PC-9 (cell line): ENCODE measurements at regions not wholly inside any gene's neighbourhood (a gene's known extent, or its start where the extent isn't known, plus 50 kb on each side); places are given as distances from the start of the nearest gene placed in this dataset.

ENCODE experiments used
- BruUV-seq: library from RNA; stranded (reverse); fragments of 400-500 nt; replicated peaks from 2 replicates; lab custom pipeline; 2021; lab: Mats Ljungman, UMichigan
- CTCF ChIA-PET: fragments of 300-600 bp; sonication (Branson Sonifier 250); formaldehyde crosslinking; loops from one replicate; lab custom pipeline; 2022; ENCODE audit warnings: antibody characterized with exemption; lab: Charles Lee
- POLR2A ChIA-PET: fragments of 300-600 bp; sonication (Branson Sonifier 250); formaldehyde crosslinking; loops from one replicate; lab custom pipeline; 2022; ENCODE audit warnings: antibody characterized with exemption; ENCODE audit not compliant: unreplicated experiment; lab: Charles Lee
- DNase-seq, 2 experiments: peaks; one replicate each; pipeline versions ENCODE4 v3.0.0 to v3.0.0-alpha.2; 2015 to 2022; ENCODE audit warnings: mixed read lengths in 1 of 2
- H2AFZ ChIP-seq: fragments of 200-600 bp; sonication (generic); 2 replicates; pipeline ENCODE4 v1.8.1; 2017; ENCODE audit warnings: antibody characterized with exemption
- H3F3A ChIP-seq: fragments of 200-600 bp; sonication (generic); 2 replicates; pipeline ENCODE4 v1.8.1; 2017; ENCODE audit warnings: antibody characterized with exemption, mild to moderate bottlenecking, low read depth; ENCODE audit not compliant: insufficient read depth
- H3K27ac ChIP-seq: fragments of 200-600 bp; sonication (generic); 2 replicates; pipeline ENCODE4 v1.6.1; 2016; ENCODE audit warnings: mixed run types
- H3K27me3 ChIP-seq: fragments of 200-600 bp; sonication (generic); 2 replicates; pipeline ENCODE4 v1.6.1; 2016; ENCODE audit warnings: low read depth, mixed run types; ENCODE audit not compliant: insufficient read depth
- H3K36me3 ChIP-seq: fragments of 200-600 bp; sonication (generic); 2 replicates; pipeline ENCODE4 v1.6.1; 2016; ENCODE audit warnings: low read depth, mixed run types
- H3K4me1 ChIP-seq: fragments of 200-600 bp; sonication (generic); replicated peaks from 2 replicates; pipeline ENCODE4 v1.6.1; 2016; ENCODE audit warnings: mixed run types; ENCODE audit not compliant: insufficient read depth
- H3K4me2 ChIP-seq: fragments of 200-600 bp; sonication (generic); 2 replicates; pipeline ENCODE4 v1.6.1; 2017; ENCODE audit warnings: mixed run types
- H3K4me3 ChIP-seq: fragments of 200-600 bp; sonication (generic); 2 replicates; pipeline ENCODE4 v1.6.1; 2016; ENCODE audit warnings: mixed run types
- H3K79me2 ChIP-seq: fragments of 200-600 bp; sonication (generic); 2 replicates; pipeline ENCODE4 v1.6.1; 2017; ENCODE audit warnings: low read depth, mixed run types
- H3K9me2 ChIP-seq: fragments of 200-600 bp; sonication (generic); 2 replicates; pipeline ENCODE4 v1.8.1; 2017; ENCODE audit warnings: mild to moderate bottlenecking; ENCODE audit not compliant: insufficient read depth
- H3K9me3 ChIP-seq: fragments of 200-600 bp; sonication (generic); 2 replicates; pipeline ENCODE4 v1.8.1; 2016; ENCODE audit warnings: low read depth; ENCODE audit not compliant: insufficient read depth
- H4K20me1 ChIP-seq: fragments of 200-600 bp; sonication (generic); 2 replicates; pipeline ENCODE4 v1.8.1; 2017; ENCODE audit not compliant: insufficient read depth
- CTCF ChIP-seq: fragments of 200-600 bp; sonication (generic); conservative IDR thresholded peaks from 2 replicates; pipeline ENCODE4 v1.6.1; 2017; ENCODE audit warnings: mixed run types, antibody characterized with exemption, mild to moderate bottlenecking, moderate library complexity
- EZH2 ChIP-seq: fragments of 200-600 bp; sonication (generic); IDR thresholded peaks from 2 replicates; pipeline ENCODE4 v1.8.0; 2017; ENCODE audit warnings: antibody characterized with exemption, low read depth
- intact Hi-C: fragments of 100-400 bp; cut with micrococcal nuclease; formaldehyde crosslinking; loops from one replicate; pipeline ENCODE4 v1.10.0; 2022; ENCODE audit not compliant: unreplicated experiment

- no peak overlapping the region for H3K4me2 ChIP-seq
- H3K4me1 ChIP-seq = no peaks in the 10 kb centered on the region
- no peaks in the 10 kb centered on the region for H4K20me1 ChIP-seq
- peaks cover 50% of the 10 kb centered on the region for H3K27me3 ChIP-seq
- no peaks in the 10 kb centered on the region for H3K9me3 ChIP-seq
- no peak overlapping the region for H2AFZ ChIP-seq
- no peak overlapping the region for H3K4me3 ChIP-seq
- no peak for DNase-seq
- no peaks in the 10 kb centered on the region for H3F3A ChIP-seq
- intact Hi-C loops = no loop called here
- no peak overlapping the region for H3K27ac ChIP-seq
- CTCF ChIA-PET = no interaction called here
- H3K36me3 ChIP-seq = no peaks in the 10 kb centered on the region
- BruUV-seq = no TSS peak
- TF ChIP-seq CTCF (no peak), EZH2 (no peak)
- H3K9me2 ChIP-seq = no peaks in the 10 kb centered on the region
- no peaks in the 10 kb centered on the region for H3K79me2 ChIP-seq
- POLR2A ChIA-PET = no interaction called here
Measured at GRCh38 chr16:65905331-65905730, 461.2 kb upstream of the CDH5 start.

- no peak overlapping the region for H3K4me3 ChIP-seq
- H4K20me1 ChIP-seq = no peaks in the 10 kb centered on the region
- CTCF ChIA-PET = no interaction called here
- TF ChIP-seq CTCF (no peak), EZH2 (no peak)
- BruUV-seq = no TSS peak
- no peaks in the 10 kb centered on the region for H3K9me3 ChIP-seq
- no peaks in the 10 kb centered on the region for H3K9me2 ChIP-seq
- no peaks in the 10 kb centered on the region for H3K36me3 ChIP-seq
- no peak overlapping the region for H2AFZ ChIP-seq
- H3F3A ChIP-seq = no peaks in the 10 kb centered on the region
- no peaks in the 10 kb centered on the region for H3K4me1 ChIP-seq
- POLR2A ChIA-PET = no interaction called here
- peaks cover 21% of the 10 kb centered on the region; the same call in 1 of the 2 replicates for H3K27me3 ChIP-seq
- no peak overlapping the region for H3K27ac ChIP-seq
- H3K4me2 ChIP-seq = no peak overlapping the region
- H3K79me2 ChIP-seq = no peaks in the 10 kb centered on the region
- intact Hi-C loops = no loop called here
- no peak for DNase-seq
Measured at GRCh38 chr16:65896448-65897153, 469.9 kb upstream of the CDH5 start.

- ChIA-PET CTCF (no interaction called here), POLR2A (no interaction called here)
- no peak for DNase-seq
- Histone ChIP-seq H3K4me3 (no peak overlapping the region), H4K20me1 (no peaks in the 10 kb centered on the region), H3K36me3 (no peaks in the 10 kb centered on the region), H3K27me3 (peaks cover 25% of the 10 kb centered on the region; the same call in 1 of the 2 replicates), H3K27ac (no peak overlapping the region), H3F3A (no peaks in the 10 kb centered on the region), H3K4me1 (no peaks in the 10 kb centered on the region), H3K79me2 (no peaks in the 10 kb centered on the region), H3K9me3 (no peaks in the 10 kb centered on the region), H3K4me2 (no peak overlapping the region), H3K9me2 (no peaks in the 10 kb centered on the region), H2AFZ (no peak overlapping the region)
- no TSS peak for BruUV-seq
- TF ChIP-seq EZH2 = no peak
- no peak for TF ChIP-seq CTCF
- intact Hi-C loops = no loop called here
Measured at GRCh38 chr16:65895906-65896305, 470.6 kb upstream of the CDH5 start.
